Upper lobe of left lung (tissue), 6 donors: ENCODE measurements at regions not wholly inside any gene's neighbourhood (a gene's known extent, or its start where the extent isn't known, plus 50 kb on each side); places are given as distances from the start of the nearest gene placed in this dataset.

Experiments
- ATAC-seq, 2 donors: fragments of 200-7000 bp; cut with Tn5 transposase; one replicate each; pipeline ENCODE4 v1.9.1; 2022; ENCODE audit warnings: mild to moderate bottlenecking in 2 of 2, moderate library complexity in 2 of 2; ENCODE audit not compliant: low FRiP score in 2 of 2
- DNase-seq, 2 donors: peaks; one replicate each; pipeline ENCODE4 v3.0.0-alpha.2; 2019 to 2020
- H3K27ac ChIP-seq, 4 donors: fragments of 200-600 bp; sonication (generic); one replicate each; pipeline ENCODE4 v1.5.1; 2016 to 2019
- H3K27me3 ChIP-seq, 4 donors: fragments of 200-600 bp; sonication (generic); one replicate each; pipeline ENCODE4 v1.5.1; 2017 to 2019
- H3K36me3 ChIP-seq, 4 donors: fragments of 200-600 bp; sonication (generic); one replicate each; pipeline ENCODE4 v1.5.1; 2016 to 2019
- H3K4me1 ChIP-seq, 4 donors: fragments of 200-600 bp; sonication (generic); one replicate each; pipeline ENCODE4 v1.5.1; 2018 to 2019
- H3K4me3 ChIP-seq, 4 donors: fragments of 200-600 bp; sonication (generic); one replicate each; pipeline ENCODE4 v1.5.1; 2017 to 2019; ENCODE audit warnings: mild to moderate bottlenecking in 2 of 4, moderate library complexity in 1 of 4
- H3K9me3 ChIP-seq, 4 donors: fragments of 200-600 bp; sonication (generic); one replicate each; pipeline ENCODE4 v1.5.1; 2018 to 2019
- CTCF ChIP-seq, 6 experiments: fragments of 450-650 bp in 4 of 6; fragments of 200-600 bp in 2 of 6; sonication (generic) in 2 of 6; IDR thresholded peaks; one replicate each; pipeline ENCODE4 v1.5.1; 2016 to 2019; ENCODE audit warnings: antibody characterized with exemption in 6 of 6
- EP300 ChIP-seq, 4 donors: sonication (generic); formaldehyde crosslinking; IDR thresholded peaks; one replicate each; pipeline ENCODE4 v1.5.1; 2017; ENCODE audit warnings: antibody characterized with exemption in 4 of 4, control low read depth in 2 of 4
- POLR2A ChIP-seq, 4 donors: fragments of 450-650 bp; IDR thresholded peaks; one replicate each; pipeline ENCODE4 v1.5.1; 2016 to 2017; ENCODE audit warnings: antibody characterized with exemption in 4 of 4, mild to moderate bottlenecking in 2 of 4
- POLR2AphosphoS5 ChIP-seq, 2 donors: sonication (generic); formaldehyde crosslinking; IDR thresholded peaks; one replicate each; pipeline ENCODE4 v1.5.1; 2017; ENCODE audit warnings: antibody characterized with exemption in 2 of 2
- WGBS, 2 donors: methylation state at CpG; one replicate each; pipeline ENCODE4 v1.1.5; 2017 to 2018; 5-methylcytosine and 5-hydroxymethylcytosine counted together
- donor health status: DM: no; HTN: no; CAD: no; lungs with moderate emphysema.
- donor health status: DM: no; HTN: yes; CAD: no; lungs with severe emphysema.

GRCh38 chr14:104297721-104298401 lies 159.5 kb downstream of the KIF26A start:
- H3K4me1 ChIP-seq, result peaks cover 0 to 12% (median 6%) of the 10 kb centered on the region in 4 donors
- H3K9me3 ChIP-seq, result no peaks in the 10 kb centered on the region
- H3K4me3 ChIP-seq, result no peak overlapping the region
- DNase-seq (peak in 1 of 2 donors; percentile 35), ATAC-seq (no peak)
- no peaks in the 10 kb centered on the region for H3K36me3 ChIP-seq
- no peak overlapping the region for H3K27ac ChIP-seq
- H3K27me3 ChIP-seq, result no peaks in the 10 kb centered on the region
- TF ChIP-seq EP300 (IDR thresholded peaks at IDR 0.05), result no peak
- WGBS, 2 donors, result 89 to 94% methylated on average over 3 to 11 of the region's 11 CpGs

DNA sequence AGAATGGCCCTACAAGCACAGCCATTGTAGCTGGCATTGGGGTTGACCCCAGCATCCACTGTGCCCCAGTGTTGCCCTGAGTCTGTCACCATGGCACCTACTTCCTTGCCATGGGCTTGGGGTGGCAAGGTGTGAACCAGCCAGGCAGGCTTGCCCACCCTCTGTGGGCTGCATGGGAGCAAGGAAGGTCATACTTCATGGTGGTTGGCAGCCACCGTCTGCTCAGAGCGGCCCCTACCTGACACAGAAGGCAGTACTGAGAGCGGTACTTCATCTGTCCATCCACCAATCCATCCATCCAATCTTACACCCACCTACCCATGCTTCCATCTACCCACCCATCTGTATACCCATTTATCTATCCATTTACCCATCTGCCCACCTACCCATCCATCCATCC lies 160.1 kb downstream of the KIF26A start:
- no peaks in the 10 kb centered on the region for H3K9me3 ChIP-seq
- no peaks in the 10 kb centered on the region for H3K27me3 ChIP-seq
- no peak overlapping the region for H3K27ac ChIP-seq
- TF ChIP-seq POLR2A (IDR thresholded peaks at IDR 0.05) (no peak), CTCF (IDR thresholded peaks at IDR 0.05) (no peak), POLR2AphosphoS5 (IDR thresholded peaks at IDR 0.05) (no peak), EP300 (IDR thresholded peaks at IDR 0.05) (no peak)
- no peaks in the 10 kb centered on the region for H3K36me3 ChIP-seq
- no peak overlapping the region for H3K4me3 ChIP-seq
- ATAC-seq (no peak), DNase-seq (no peak)
- peaks cover 0 to 12% (median 6%) of the 10 kb centered on the region in 4 donors for H3K4me1 ChIP-seq
- WGBS, 2 donors, result 97 to 100% methylated on average over 3 of the region's 3 CpGs

GRCh38 chr14:104299993-104300761 lies 161.8 kb downstream of the KIF26A start:
- TF ChIP-seq CTCF (IDR thresholded peaks at IDR 0.05), result no peak
- peak in 1 of 2 donors; percentile 46 for TF ChIP-seq POLR2AphosphoS5 (IDR thresholded peaks at IDR 0.05)

GRCh38 chr14:104301731-104302460 lies 163.5 kb downstream of the KIF26A start:
- Histone ChIP-seq H3K4me3 (no peak overlapping the region), H3K36me3 (no peaks in the 10 kb centered on the region), H3K9me3 (no peaks in the 10 kb centered on the region), H3K27ac (no peak overlapping the region), H3K27me3 (no peaks in the 10 kb centered on the region), H3K4me1 (peaks cover 0 to 6% (median 6%) of the 10 kb centered on the region in 4 donors)
- TF ChIP-seq POLR2A (IDR thresholded peaks at IDR 0.05) (no peak), POLR2AphosphoS5 (IDR thresholded peaks at IDR 0.05) (no peak), EP300 (IDR thresholded peaks at IDR 0.05) (no peak), CTCF (IDR thresholded peaks at IDR 0.05) (no peak)
- DNase-seq (peak in 1 of 2 donors; percentile 64), ATAC-seq (no peak)
- 81 to 89% methylated on average over 12 to 29 of the region's 29 CpGs for WGBS, 2 donors

More at GRCh38 chr14:104299993-104300761, 161.8 kb downstream of the KIF26A start:
- Histone ChIP-seq H3K27ac (peak overlapping the region in 2 of 4 donors; percentile 21 to 69), H3K36me3 (no peaks in the 10 kb centered on the region), H3K27me3 (no peaks in the 10 kb centered on the region), H3K9me3 (no peaks in the 10 kb centered on the region), H3K4me3 (no peak overlapping the region), H3K4me1 (peaks cover 0 to 6% (median 6%) of the 10 kb centered on the region in 4 donors)
- peak in 1 of 2 donors; percentile 63 for DNase-seq
- WGBS, 2 donors, result 54 to 58% methylated on average over 11 to 28 of the region's 28 CpGs
- no peak for ATAC-seq

GRCh38 chr14:104302794-104303405 lies 164.5 kb downstream of the KIF26A start:
- no peaks in the 10 kb centered on the region for H3K27me3 ChIP-seq
- no peak overlapping the region for H3K4me3 ChIP-seq
- H3K9me3 ChIP-seq, result no peaks in the 10 kb centered on the region
- H3K27ac ChIP-seq, result no peak overlapping the region
- H3K36me3 ChIP-seq, result no peaks in the 10 kb centered on the region
- ATAC-seq, result no peak
- WGBS, 2 donors, result 68 to 88% methylated on average over 12 to 16 of the region's 16 CpGs
- no peak for DNase-seq
- peaks cover 0 to 6% (median 6%) of the 10 kb centered on the region in 4 donors for H3K4me1 ChIP-seq
- TF ChIP-seq POLR2AphosphoS5 (IDR thresholded peaks at IDR 0.05) (no peak), CTCF (IDR thresholded peaks at IDR 0.05) (no peak), POLR2A (IDR thresholded peaks at IDR 0.05) (no peak), EP300 (IDR thresholded peaks at IDR 0.05) (no peak)
